IMR-90 (cell line): ENCODE measurements at regions not wholly inside any gene's neighbourhood (a gene's known extent, or its start where the extent isn't known, plus 50 kb on each side); places are given as distances from the start of the nearest gene placed in this dataset.

Experiments used
- ATAC-seq: fragments of 200-7000 bp; cut with Tn5 transposase; 2 replicates; pipeline ENCODE4 v1.9.1; 2020; ENCODE audit warnings: low read depth, mild to moderate bottlenecking, moderate library complexity
- BruUV-seq: library from RNA; stranded (reverse); fragments of 400-500 nt; replicated peaks from 2 replicates; lab custom pipeline; 2021; lab: Mats Ljungman, UMichigan
- CTCF ChIA-PET: fragments of 300-600 bp; formaldehyde crosslinking; extraction: SDS; loops from one replicate; lab custom pipeline; 2021; ENCODE audit warnings: antibody characterized with exemption; lab: Yijun Ruan, JAX
- POLR2A ChIA-PET: fragments of 300-600 bp; sonication (Branson Sonifier 250); formaldehyde crosslinking; loops from one replicate; lab custom pipeline; 2022; ENCODE audit warnings: antibody characterized with exemption; ENCODE audit not compliant: unreplicated experiment; lab: Charles Lee
- DNase-seq: peaks from one replicate; pipeline ENCODE4 v3.0.0; 2013
- H2AFZ ChIP-seq: replicated peaks from 2 replicates; pipeline ENCODE3; 2013; ENCODE audit warnings: low read length, mild to moderate bottlenecking; ENCODE audit not compliant: poor library complexity
- H2AK5ac ChIP-seq: 2 replicates; pipeline ENCODE4 v1.6.1; 2013; ENCODE audit warnings: low read depth, low read length, inconsistent platforms
- H2AK9ac ChIP-seq: replicated peaks from 2 replicates; pipeline ENCODE3; 2013; ENCODE audit warnings: mild to moderate bottlenecking, low read depth, low read length, moderate library complexity; ENCODE audit not compliant: poor library complexity
- H2BK120ac ChIP-seq: 2 replicates; pipeline ENCODE4 v1.6.1; 2013; ENCODE audit warnings: low read depth, low read length, inconsistent platforms
- H2BK15ac ChIP-seq: 3 replicates; pipeline ENCODE4 v1.6.1; 2013; ENCODE audit warnings: low read depth, low read length, inconsistent platforms
- H2BK20ac ChIP-seq: 2 replicates; pipeline ENCODE4 v1.6.1; 2013; ENCODE audit warnings: low read depth, mild to moderate bottlenecking, inconsistent platforms, low read length, moderate library complexity
- H2BK5ac ChIP-seq: 2 replicates; pipeline ENCODE4 v1.6.1; 2013; ENCODE audit warnings: mild to moderate bottlenecking, low read depth, low read length, inconsistent platforms; ENCODE audit not compliant: poor library complexity, severe bottlenecking
- H3K14ac ChIP-seq: replicated peaks from 2 replicates; pipeline ENCODE4 v1.6.1; 2013; ENCODE audit warnings: low read depth, low read length, inconsistent platforms
- H3K18ac ChIP-seq: 2 replicates; pipeline ENCODE4 v1.6.1; 2013; ENCODE audit warnings: low read depth, low read length, control low read depth
- H3K23ac ChIP-seq: 2 replicates; pipeline ENCODE4 v1.6.1; 2013; ENCODE audit warnings: low read depth, low read length, inconsistent platforms
- H3K27ac ChIP-seq: 2 replicates; pipeline ENCODE4 v1.5.1; 2013; ENCODE audit warnings: mild to moderate bottlenecking, control low read depth, low read length; ENCODE audit not compliant: insufficient read depth
- H3K27me3 ChIP-seq: 2 replicates; pipeline ENCODE4 v1.6.1; 2013; ENCODE audit warnings: low read length; ENCODE audit not compliant: control insufficient read depth, insufficient read depth
- H3K36me3 ChIP-seq: 2 replicates; pipeline ENCODE4 v1.6.1; 2013; ENCODE audit warnings: low read length, mixed read lengths; ENCODE audit not compliant: control insufficient read depth, insufficient read depth
- H3K4ac ChIP-seq: 2 replicates; pipeline ENCODE4 v1.6.1; 2013; ENCODE audit warnings: low read depth, low read length, inconsistent platforms
- H3K4me1 ChIP-seq: 2 replicates; pipeline ENCODE4 v1.6.1; 2013; ENCODE audit warnings: low read length, mixed read lengths; ENCODE audit not compliant: control insufficient read depth, insufficient read depth
- H3K4me2 ChIP-seq: 2 replicates; pipeline ENCODE4 v1.6.1; 2013; ENCODE audit warnings: low read depth, mild to moderate bottlenecking, control low read depth, low read length, moderate library complexity
- H3K4me3 ChIP-seq: 2 replicates; pipeline ENCODE4 v1.5.1; 2013; ENCODE audit warnings: low read depth, mild to moderate bottlenecking, control low read depth, low read length, moderate library complexity; ENCODE audit not compliant: insufficient read depth
- H3K56ac ChIP-seq: 2 replicates; pipeline ENCODE4 v1.6.1; 2013; ENCODE audit warnings: low read length, inconsistent platforms; ENCODE audit not compliant: insufficient read depth; ENCODE audit errors: extremely low read depth
- H3K79me1 ChIP-seq, 2 experiments: 2 replicates each; pipeline ENCODE4 v1.6.1; 2013; ENCODE audit warnings: low read length in 2 of 2, inconsistent platforms in 1 of 2, low read depth in 1 of 2
- H3K9ac ChIP-seq: 2 replicates; pipeline ENCODE4 v1.6.1; 2013; ENCODE audit warnings: low read depth, low read length, control low read depth
- H3K9me1 ChIP-seq: 2 replicates; pipeline ENCODE4 v1.6.1; 2013; ENCODE audit warnings: low read length, inconsistent platforms; ENCODE audit not compliant: insufficient read depth
- H3K9me3 ChIP-seq: 2 replicates; pipeline ENCODE4 v1.6.1; 2013; ENCODE audit warnings: low read length; ENCODE audit not compliant: control insufficient read depth, insufficient read depth
- H4K20me1 ChIP-seq: 2 replicates; pipeline ENCODE4 v1.6.1; 2013; ENCODE audit warnings: low read length, inconsistent platforms; ENCODE audit not compliant: insufficient read depth
- H4K5ac ChIP-seq: 2 replicates; pipeline ENCODE4 v1.6.1; 2013; ENCODE audit warnings: mild to moderate bottlenecking, low read depth, low read length, control low read depth
- H4K8ac ChIP-seq, 2 experiments: 2 replicates each; pipeline ENCODE4 v1.6.1; 2013; ENCODE audit warnings: low read depth in 2 of 2, low read length in 2 of 2, control low read depth in 1 of 2, inconsistent platforms in 1 of 2
- H4K91ac ChIP-seq: 2 replicates; pipeline ENCODE4 v1.6.1; 2013; ENCODE audit warnings: low read depth, low read length, inconsistent platforms; ENCODE audit not compliant: insufficient read depth
- NFE2L2 ChIP-seq: fragments of 150-350 bp; IDR thresholded peaks from 2 replicates; pipeline ENCODE4 v1.6.1; 2016; ENCODE audit warnings: low read depth, mild to moderate bottlenecking, low read length
- POLR2A ChIP-seq: IDR thresholded peaks from 2 replicates; pipeline ENCODE4 v1.6.1; 2012; ENCODE audit warnings: mild to moderate bottlenecking, low read depth, low read length
- RAD21 ChIP-seq: IDR thresholded peaks from 2 replicates; pipeline ENCODE4 v1.6.1; 2012; ENCODE audit warnings: low read length, improper control_type of control experiment
- RCOR1 ChIP-seq: IDR thresholded peaks from 2 replicates; pipeline ENCODE4 v1.6.1; 2012; ENCODE audit warnings: mild to moderate bottlenecking, low read length, improper control_type of control experiment; ENCODE audit not compliant: insufficient replicate concordance
- WGBS, 2 experiments: methylation state at CpG; one replicate each; pipeline versions ENCODE4 v1.1.5 to v1.1.7; 2013; ENCODE audit warnings: missing lambda C conversion rate in 2 of 2; ENCODE audit not compliant: insufficient read length in 1 of 2; ENCODE audit errors: extremely low coverage in 2 of 2; 5-methylcytosine and 5-hydroxymethylcytosine counted together
- dilution Hi-C: fragments of 300-500 bp; cut with HindIII; formaldehyde crosslinking; loops from one replicate; pipeline ENCODE4 v1.14.3; 2018; ENCODE audit warnings: low sequenced_read_pairs; ENCODE audit not compliant: unreplicated experiment
- in situ Hi-C: fragments of 300-500 bp; cut with MboI; formaldehyde crosslinking; loops from 3 replicates; pipeline ENCODE4 v1.14.3; 2019; ENCODE audit warnings: low sequenced_read_pairs, inconsistent platforms, mixed read lengths
- intact Hi-C: fragments of 100-400 bp; cut with micrococcal nuclease; formaldehyde crosslinking; loops from 2 replicates; pipeline ENCODE4 v1.10.0; 2022

DNA sequence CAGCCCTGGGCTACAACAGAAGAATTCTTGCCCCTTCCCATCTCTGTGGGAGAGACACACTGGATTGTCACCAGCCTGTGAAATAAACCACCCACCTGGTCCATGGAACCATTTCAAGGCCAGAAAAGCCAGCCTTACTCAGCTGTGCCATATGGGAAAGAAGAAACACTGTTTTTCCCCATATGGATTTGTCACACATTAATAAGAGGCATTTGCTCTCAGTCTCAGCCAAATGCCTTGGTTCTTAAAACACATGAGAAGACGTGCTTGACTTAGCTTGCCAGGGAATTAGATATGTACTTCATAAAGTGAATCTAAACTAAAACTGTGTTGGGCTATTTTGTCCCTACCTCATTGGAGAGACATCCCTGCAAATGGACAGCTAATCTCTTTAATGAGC, 308.6 kb upstream of the TNP1 start:
- Histone ChIP-seq H2BK120ac (peak overlapping the region; percentile 88), H2BK5ac (peak overlapping the region; percentile 45), H3K27me3 (no peaks in the 10 kb centered on the region), H2AK9ac (no peak overlapping the region), H3K4me3 (no peak overlapping the region), H3K4ac (peak overlapping the region; percentile 85), H3K18ac (peak overlapping the region; percentile 94), H2AK5ac (peak overlapping the region; percentile 88), H3K56ac (no peak overlapping the region), H3K27ac (peak overlapping the region; percentile 51), H3K4me2 (no peak overlapping the region), H3K9me3 (no peaks in the 10 kb centered on the region), H4K5ac (peak overlapping the region; percentile 92), H3K14ac (peak overlapping the region; percentile 77; the same call in 1 of the 2 replicates), H4K8ac (peak overlapping the region; percentile 81 to 85; a peak in 3 of 4 replicates), H2BK15ac (peak overlapping the region; percentile 95; the same call in 2 of the 3 replicates), H2AFZ (no peak overlapping the region), H3K79me1 (no peaks in the 10 kb centered on the region), H3K23ac (peak overlapping the region; percentile 28; the same call in 1 of the 2 replicates), H3K4me1 (peaks cover 11% of the 10 kb centered on the region), H2BK20ac (peak overlapping the region; percentile 92), H4K91ac (peak overlapping the region; percentile 86), H4K20me1 (no peaks in the 10 kb centered on the region), H3K36me3 (no peaks in the 10 kb centered on the region), H3K9ac (no peak overlapping the region), H3K9me1 (no peaks in the 10 kb centered on the region)
- in situ Hi-C loops (loop anchor here (10.0 to 25.0 kb wide), 3 partner anchors 346 to 544 kb away; partner anchors contain the start of gene IGFBP5), intact Hi-C loops (loop anchor here (5.0 to 10.0 kb wide), 3 partner anchors 54 to 284 kb away; no protein-coding TSS in a partner anchor), dilution Hi-C loops (loop anchor here (25.0 kb wide), 1 partner anchor 481 kb away; the partner anchor contains the start of gene IGFBP5)
- BruUV-seq, result no TSS peak
- ChIA-PET POLR2A (interaction anchor here (0.6 kb wide), 1 partner anchor 121 kb away, joined by 3 read pairs; no protein-coding TSS in a partner anchor), CTCF (interaction anchor here (0.6 kb wide), 1 partner anchor 70 kb away, joined by 5 read pairs; no protein-coding TSS in a partner anchor)
- WGBS, 2 experiments, result no CpG with 5 or more reads among the region's 1 CpG
- DNase-seq (no peak), ATAC-seq (no peak)
- TF ChIP-seq POLR2A (no peak), RAD21 (no peak), NFE2L2 (no peak), RCOR1 (no peak)
